ENCODE measurements at regions not wholly inside any gene's neighbourhood (a gene's known extent, or its start where the extent isn't known, plus 50 kb on each side); places are given as distances from the start of the nearest gene placed in this dataset.
A peak's percentile ranks its signal among the peaks of the same experiment; 100 is the strongest.

DNA sequence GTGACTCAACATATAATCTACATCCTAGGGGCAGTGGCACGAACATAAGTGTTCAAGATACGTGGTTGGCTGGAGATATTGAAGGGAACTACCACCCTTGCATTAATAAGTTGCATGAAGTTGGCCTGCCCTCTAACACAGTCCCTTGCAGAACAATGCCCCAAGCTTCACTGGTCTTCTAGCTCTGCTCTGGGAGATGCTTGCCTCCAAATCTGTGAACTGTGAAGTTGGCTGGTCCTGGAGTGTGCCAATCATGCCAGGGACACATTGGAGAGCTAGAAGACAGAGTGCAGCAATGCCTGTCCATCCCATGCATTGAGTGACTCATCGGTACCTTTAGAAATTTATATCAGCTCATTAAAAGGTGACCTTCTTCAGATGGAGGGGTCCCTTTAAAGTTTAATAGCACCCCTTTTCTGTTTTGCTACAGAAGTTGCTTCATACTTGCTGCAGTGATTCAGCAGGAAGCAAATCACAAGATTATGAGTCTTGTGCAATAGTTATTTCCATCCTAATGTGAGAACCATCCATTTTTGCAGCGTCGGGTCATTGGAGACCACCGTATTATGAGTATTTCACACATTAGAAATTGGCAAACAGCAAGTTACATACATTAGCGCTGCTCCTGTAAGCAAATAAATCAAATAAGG lies 55.2 kb upstream of the KAZN start:
- TF ChIP-seq, protein P1, sequence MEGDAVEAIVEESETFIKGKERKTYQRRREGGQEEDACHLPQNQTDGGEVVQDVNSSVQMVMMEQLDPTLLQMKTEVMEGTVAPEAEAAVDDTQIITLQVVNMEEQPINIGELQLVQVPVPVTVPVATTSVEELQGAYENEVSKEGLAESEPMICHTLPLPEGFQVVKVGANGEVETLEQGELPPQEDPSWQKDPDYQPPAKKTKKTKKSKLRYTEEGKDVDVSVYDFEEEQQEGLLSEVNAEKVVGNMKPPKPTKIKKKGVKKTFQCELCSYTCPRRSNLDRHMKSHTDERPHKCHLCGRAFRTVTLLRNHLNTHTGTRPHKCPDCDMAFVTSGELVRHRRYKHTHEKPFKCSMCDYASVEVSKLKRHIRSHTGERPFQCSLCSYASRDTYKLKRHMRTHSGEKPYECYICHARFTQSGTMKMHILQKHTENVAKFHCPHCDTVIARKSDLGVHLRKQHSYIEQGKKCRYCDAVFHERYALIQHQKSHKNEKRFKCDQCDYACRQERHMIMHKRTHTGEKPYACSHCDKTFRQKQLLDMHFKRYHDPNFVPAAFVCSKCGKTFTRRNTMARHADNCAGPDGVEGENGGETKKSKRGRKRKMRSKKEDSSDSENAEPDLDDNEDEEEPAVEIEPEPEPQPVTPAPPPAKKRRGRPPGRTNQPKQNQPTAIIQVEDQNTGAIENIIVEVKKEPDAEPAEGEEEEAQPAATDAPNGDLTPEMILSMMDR (IDR thresholded peaks at IDR 0.05), result no peak
- Histone ChIP-seq H3K4me3 (no peak overlapping the region), H3K27ac (peak overlapping the region in 1 of 2 donors; percentile 55)
- DNase-seq (ENCODE audit: low spot score), result no peak

DNA sequence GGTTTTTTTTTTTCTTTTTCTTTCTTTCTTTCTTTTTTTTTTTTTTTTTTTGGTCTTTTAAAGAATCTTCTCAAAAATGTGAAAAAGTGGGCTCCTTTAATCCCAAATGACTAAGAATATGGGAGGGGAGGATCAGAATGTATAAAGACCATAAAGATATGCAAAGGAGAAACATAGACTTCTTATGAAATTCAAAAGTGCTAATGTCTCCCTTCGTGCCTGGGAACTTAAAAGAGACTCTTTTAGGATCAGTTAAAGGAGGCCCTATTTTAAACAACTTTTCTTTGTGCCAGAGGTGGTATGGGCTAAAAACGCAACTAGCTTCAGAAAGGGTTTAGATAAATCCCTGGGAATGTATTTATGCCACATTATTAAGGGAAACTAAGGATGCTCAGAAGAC lies 54.2 kb upstream of the KAZN start:
- Histone ChIP-seq H3K27ac (no peak overlapping the region), H3K4me3 (no peak overlapping the region)
- TF ChIP-seq, protein P1 (IDR thresholded peaks at IDR 0.05), result no peak
- DNase-seq (ENCODE audit: low spot score), result no peak

DNA sequence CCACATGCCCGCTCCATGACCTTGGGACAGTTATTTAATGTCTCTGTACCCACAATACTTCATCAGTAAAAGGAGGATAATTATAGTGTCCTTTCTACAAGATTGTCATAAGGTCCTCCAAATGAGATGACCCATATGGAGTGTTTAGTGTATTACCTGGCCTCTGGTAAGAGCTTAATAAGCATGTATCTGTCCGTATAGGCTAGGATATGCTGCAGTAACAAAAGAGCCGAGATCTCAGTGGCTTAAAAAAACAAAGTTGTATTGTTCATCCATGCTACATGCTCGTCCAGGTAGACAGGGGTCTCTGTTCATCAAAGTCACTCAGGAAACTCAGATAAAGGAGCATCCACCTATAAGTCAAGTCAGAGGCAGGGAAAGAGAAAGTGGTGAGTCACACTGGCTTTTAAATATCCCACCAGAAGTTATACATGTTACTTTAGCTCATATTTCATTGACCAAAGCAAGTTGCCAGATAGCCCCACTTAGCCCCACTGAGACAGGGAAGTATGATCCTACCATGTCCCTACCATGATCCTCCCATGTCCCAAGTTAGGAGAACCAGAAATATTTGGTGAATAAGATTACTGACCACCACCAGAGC lies 53.0 kb upstream of the KAZN start:
- no peak overlapping the region for H3K4me3 ChIP-seq
- TF ChIP-seq, protein P1 (IDR thresholded peaks at IDR 0.05), result no peak
- DNase-seq (ENCODE audit: low spot score), result no peak

DNA sequence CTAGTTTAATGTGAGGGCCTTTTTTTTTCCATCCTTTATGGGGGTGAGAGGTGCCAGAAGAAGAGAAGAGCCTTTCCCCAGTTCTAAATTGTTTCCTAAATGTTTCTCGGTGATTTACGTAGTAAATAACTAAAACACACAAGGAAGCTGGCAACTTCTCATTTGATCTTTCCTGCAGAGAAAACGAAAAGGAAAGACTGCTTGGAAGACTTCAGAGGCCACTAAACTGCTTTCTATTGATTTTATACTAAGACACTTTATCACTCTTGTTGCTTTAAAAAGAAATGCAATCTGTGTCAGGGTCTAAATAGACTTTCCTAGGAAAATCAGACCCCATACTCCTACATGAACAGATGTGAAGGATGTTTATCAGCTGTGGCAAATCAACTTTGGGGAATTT lies 52.1 kb upstream of the KAZN start:
- Histone ChIP-seq H3K4me3 (no peak overlapping the region), H3K27ac (no peak overlapping the region)
- TF ChIP-seq, protein P1 (IDR thresholded peaks at IDR 0.05), result no peak
- DNase-seq (ENCODE audit: low spot score), result no peak

More for the DNA sequence above, 53.0 kb upstream of the KAZN start:
- no peak overlapping the region for H3K27ac ChIP-seq
